ENCODE measurements at regions not wholly inside any gene's neighbourhood (a gene's known extent, or its start where the extent isn't known, plus 50 kb on each side); places are given as distances from the start of the nearest gene placed in this dataset.

DNA sequence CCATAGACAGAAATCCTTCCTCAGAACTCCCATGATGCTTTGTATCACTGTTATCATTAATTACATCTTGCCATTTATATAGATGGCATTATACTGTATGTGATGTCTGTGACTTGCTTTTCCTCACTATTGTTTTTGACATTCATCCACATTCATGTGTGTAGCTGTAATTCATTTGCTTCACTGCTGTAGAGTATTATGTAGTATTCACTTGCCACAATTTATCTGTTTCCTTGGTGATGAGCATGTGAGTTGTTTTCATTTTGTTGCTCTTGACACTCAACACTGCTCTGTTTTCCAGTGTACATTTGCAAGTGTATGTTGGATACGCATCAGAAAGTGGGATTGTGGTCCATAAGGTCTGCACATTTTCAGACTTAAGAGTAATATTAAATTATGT, 328.6 kb upstream of the C11orf87 start:
- Mint-ChIP-seq H3K4me1 (no peaks in the 10 kb centered on the region), H3K4me3 (no peak overlapping the region), H3K9me3 (ENCODE audit: low read depth) (no peaks in the 10 kb centered on the region), H3K27ac (no peak overlapping the region), H3K27me3 (no peaks in the 10 kb centered on the region), H3K36me3 (no peaks in the 10 kb centered on the region)
- DNase-seq, result no peak
- ATAC-seq, result no peak
- CTCF ChIA-PET, result no interaction called here

- Mint-ChIP-seq H3K27ac (no peak overlapping the region), H3K9me3 (ENCODE audit: low read depth) (no peaks in the 10 kb centered on the region), H3K4me3 (no peak overlapping the region), H3K36me3 (no peaks in the 10 kb centered on the region), H3K27me3 (no peaks in the 10 kb centered on the region), H3K4me1 (no peaks in the 10 kb centered on the region)
- CTCF ChIA-PET, result no interaction called here
- ATAC-seq (no peak), DNase-seq (no peak)
These were observed 325.7 kb upstream of the C11orf87 start for GRCh38 chr11:109096266-109096665.

DNA sequence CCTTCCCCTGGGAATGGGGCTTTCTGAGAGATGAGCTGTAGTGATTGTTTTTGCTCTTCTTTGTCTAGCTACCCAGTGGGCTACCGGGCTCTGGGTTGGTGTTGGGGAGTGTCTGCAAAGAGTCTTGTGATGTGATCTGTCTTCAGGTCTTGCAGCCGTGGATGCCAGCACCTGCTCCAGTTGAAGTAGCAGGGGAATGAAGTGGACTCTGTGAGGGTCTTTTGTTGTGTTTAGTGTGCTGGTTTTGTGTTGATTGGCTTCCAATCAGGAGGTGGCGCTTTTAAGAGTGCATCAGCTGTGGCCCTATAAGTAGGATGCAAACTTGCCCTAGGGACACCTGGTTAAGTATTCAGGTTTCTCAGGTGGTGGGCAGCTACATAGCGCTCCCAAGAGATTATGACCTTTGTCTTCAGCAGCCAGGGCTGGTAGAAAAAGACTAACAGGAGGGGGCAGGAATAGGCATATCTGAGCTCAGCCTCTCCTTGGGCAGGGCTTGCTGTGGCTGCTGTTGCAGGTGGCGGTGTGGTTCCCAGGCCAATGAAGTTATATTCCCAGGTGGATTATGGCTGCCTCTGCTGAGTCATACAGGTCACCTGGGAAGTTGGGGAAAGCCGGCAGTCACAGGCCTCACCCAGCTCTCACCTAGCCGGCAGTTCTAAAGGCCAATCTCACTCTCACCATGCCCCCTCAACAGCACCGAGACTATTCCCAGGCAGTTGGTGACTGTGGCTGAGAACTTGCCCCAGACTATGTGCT, 315.7 kb upstream of the C11orf87 start:
- Mint-ChIP-seq H3K27ac (no peak overlapping the region), H3K36me3 (no peaks in the 10 kb centered on the region), H3K4me3 (no peak overlapping the region), H3K9me3 (ENCODE audit: low read depth) (no peaks in the 10 kb centered on the region), H3K27me3 (peaks cover 7% of the 10 kb centered on the region), H3K4me1 (no peaks in the 10 kb centered on the region)
- ATAC-seq (no peak), DNase-seq (no peak)
- CTCF ChIA-PET, result no interaction called here

- no peak overlapping the region for H3K4me3 Mint-ChIP-seq
- CTCF ChIA-PET, result no interaction called here
- no peak for ATAC-seq
These were observed 312.8 kb upstream of the C11orf87 start for GRCh38 chr11:109109150-109109549.

GRCh38 chr11:109109571-109110315, 312.2 kb upstream of the C11orf87 start:
- CTCF ChIA-PET, result no interaction called here
- H3K27me3 Mint-ChIP-seq, result peaks cover 8% of the 10 kb centered on the region

More at GRCh38 chr11:109109150-109109549, 312.8 kb upstream of the C11orf87 start:
- no peak for DNase-seq
- no peak overlapping the region for H3K27ac Mint-ChIP-seq
- H3K27me3 Mint-ChIP-seq, result peaks cover 8% of the 10 kb centered on the region
- H3K36me3 Mint-ChIP-seq, result no peaks in the 10 kb centered on the region
- H3K9me3 Mint-ChIP-seq (ENCODE audit: low read depth), result no peaks in the 10 kb centered on the region
- H3K4me1 Mint-ChIP-seq, result no peaks in the 10 kb centered on the region

GRCh38 chr11:109112261-109112660, 309.7 kb upstream of the C11orf87 start:
- Mint-ChIP-seq H3K4me3 (no peak overlapping the region), H3K27me3 (peaks cover 8% of the 10 kb centered on the region), H3K27ac (no peak overlapping the region), H3K9me3 (ENCODE audit: low read depth) (no peaks in the 10 kb centered on the region), H3K4me1 (no peaks in the 10 kb centered on the region), H3K36me3 (no peaks in the 10 kb centered on the region)
- ATAC-seq (no peak), DNase-seq (no peak)
- CTCF ChIA-PET, result no interaction called here

More at GRCh38 chr11:109109571-109110315, 312.2 kb upstream of the C11orf87 start:
- no peak overlapping the region for H3K4me3 Mint-ChIP-seq
- no peaks in the 10 kb centered on the region for H3K4me1 Mint-ChIP-seq
- ATAC-seq (no peak), DNase-seq (no peak)
- H3K9me3 Mint-ChIP-seq (ENCODE audit: low read depth), result no peaks in the 10 kb centered on the region
- H3K27ac Mint-ChIP-seq, result no peak overlapping the region
- H3K36me3 Mint-ChIP-seq, result no peaks in the 10 kb centered on the region

DNA sequence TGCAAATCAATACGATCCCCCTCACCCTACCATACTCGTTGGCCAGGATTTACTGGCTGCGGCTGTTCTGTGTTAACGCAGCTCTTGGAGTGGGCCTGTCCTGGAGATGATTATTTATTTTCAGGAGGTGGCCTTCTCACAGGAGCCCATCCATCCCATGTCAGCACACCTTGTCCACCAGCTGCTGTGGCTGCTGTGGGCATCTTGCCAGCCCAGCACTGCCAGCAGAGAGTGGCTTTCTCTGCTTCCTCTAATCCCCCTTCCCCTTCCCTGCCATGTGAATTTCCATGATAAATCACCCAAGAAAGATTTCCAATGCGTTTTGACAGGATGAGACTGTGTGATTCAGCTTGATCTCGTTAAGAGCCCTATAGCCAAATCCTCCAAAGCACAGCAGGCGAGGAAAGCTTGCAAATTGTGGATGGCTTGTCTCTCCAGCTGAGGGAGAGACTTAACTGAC, 309.1 kb upstream of the C11orf87 start:
- Mint-ChIP-seq H3K4me3 (no peak overlapping the region), H3K27me3 (peaks cover 8% of the 10 kb centered on the region), H3K27ac (no peak overlapping the region), H3K9me3 (ENCODE audit: low read depth) (no peaks in the 10 kb centered on the region), H3K36me3 (no peaks in the 10 kb centered on the region), H3K4me1 (no peaks in the 10 kb centered on the region)
- ATAC-seq, result no peak
- CTCF ChIA-PET, result no interaction called here
- no peak for DNase-seq

DNA sequence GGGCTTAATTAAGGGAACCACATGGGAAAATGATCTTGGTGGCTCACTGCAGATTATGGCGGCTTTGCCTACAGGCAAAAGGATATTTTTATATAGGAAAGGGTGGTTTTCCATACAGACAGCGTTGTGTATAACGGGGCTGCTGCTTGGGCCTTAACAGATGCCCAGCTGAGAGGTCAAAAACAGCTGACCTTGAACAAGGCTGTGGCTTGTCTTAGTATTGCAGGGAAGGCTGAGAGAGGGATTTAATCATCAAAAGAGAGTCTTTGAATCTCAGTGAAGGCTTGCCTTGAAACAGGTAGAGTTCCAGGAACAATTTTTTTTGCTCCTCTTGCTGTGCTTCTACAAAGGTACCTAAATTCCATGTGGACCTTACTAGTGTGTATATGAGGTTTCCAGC, 301.6 kb upstream of the C11orf87 start:
- no peak for DNase-seq
- H3K4me3 Mint-ChIP-seq, result no peak overlapping the region
- no peaks in the 10 kb centered on the region for H3K36me3 Mint-ChIP-seq
- no peaks in the 10 kb centered on the region for H3K9me3 Mint-ChIP-seq (ENCODE audit: low read depth)
- CTCF ChIA-PET, result no interaction called here
- no peaks in the 10 kb centered on the region for H3K27me3 Mint-ChIP-seq
- no peaks in the 10 kb centered on the region for H3K4me1 Mint-ChIP-seq
- ATAC-seq, result no peak
- H3K27ac Mint-ChIP-seq, result no peak overlapping the region

- no peaks in the 10 kb centered on the region for H3K4me1 Mint-ChIP-seq
- no peak overlapping the region for H3K4me3 Mint-ChIP-seq
- CTCF ChIA-PET, result no interaction called here
- ATAC-seq (no peak), DNase-seq (no peak)
- H3K36me3 Mint-ChIP-seq, result no peaks in the 10 kb centered on the region
- no peaks in the 10 kb centered on the region for H3K27me3 Mint-ChIP-seq
- H3K27ac Mint-ChIP-seq, result no peak overlapping the region
- H3K9me3 Mint-ChIP-seq (ENCODE audit: low read depth), result no peaks in the 10 kb centered on the region
These were observed 300.6 kb upstream of the C11orf87 start for GRCh38 chr11:109121173-109121932.

DNA sequence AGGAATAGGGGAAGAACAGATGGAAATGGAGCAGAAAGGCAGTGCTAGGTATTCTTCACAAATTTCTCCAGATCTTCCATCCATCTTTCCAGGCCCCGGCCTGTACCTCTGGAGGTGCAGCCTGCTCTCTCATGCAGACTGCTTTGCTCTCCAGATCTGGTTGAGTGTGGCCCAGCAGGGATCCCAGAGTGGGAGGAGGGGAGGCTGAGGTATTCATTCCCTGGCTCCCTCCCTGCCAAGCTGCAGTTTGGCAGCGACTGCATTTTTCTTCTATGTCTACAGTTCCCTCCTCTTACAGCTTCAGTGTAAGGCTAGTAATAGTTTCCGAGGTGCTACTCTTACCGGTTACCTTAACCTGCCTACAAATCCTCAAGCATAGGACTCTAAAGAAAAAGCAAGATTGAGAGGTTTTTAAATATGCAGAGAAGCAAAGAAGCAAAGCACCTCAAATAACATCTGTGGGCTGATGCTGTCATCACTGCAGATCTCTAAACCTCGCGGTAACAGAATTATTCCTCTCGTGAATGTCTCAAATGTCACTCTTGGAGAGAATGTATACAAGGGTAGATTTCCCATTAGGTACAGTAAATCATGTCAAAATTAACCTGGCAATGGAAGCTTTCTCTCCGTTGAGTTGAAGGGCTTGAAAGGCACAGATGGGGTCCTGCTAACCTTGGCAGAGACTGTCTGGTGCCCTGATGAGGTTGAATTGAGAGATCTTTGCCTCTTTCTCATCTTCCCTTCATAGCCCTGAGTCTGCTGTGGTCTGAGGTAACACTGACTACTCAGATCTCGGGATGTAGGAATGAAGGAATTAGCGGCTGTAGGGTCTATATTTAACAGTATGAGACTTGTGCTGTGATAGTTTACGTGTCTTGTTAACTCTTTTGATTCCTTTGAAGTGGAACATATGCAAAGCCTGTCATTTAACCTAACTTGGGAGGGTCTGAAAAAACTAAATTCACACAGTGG, 297.9 kb upstream of the C11orf87 start:
- Mint-ChIP-seq H3K27ac (no peak overlapping the region), H3K4me3 (no peak overlapping the region)
- no peak for ATAC-seq

DNA sequence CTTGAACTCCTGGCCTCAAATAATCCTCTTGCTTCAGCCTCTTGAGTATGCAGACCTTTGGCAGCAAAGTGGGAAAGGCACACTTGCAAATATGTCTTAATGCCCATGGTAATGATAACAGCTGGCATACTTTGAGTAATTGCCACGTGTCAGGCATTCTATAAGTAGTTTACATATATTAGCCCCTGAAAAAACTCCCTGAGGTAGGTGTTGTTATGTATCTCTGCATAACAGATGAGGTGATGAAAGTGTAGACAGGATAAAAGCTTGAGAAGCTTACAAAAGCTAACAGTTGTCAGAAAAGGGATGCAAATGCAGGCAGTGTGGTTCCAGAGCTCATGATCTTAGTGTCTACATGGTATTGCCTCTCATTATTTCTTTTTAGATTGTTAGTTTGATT, 291.1 kb upstream of the C11orf87 start:
- H3K4me3 Mint-ChIP-seq, result no peak overlapping the region
- H3K36me3 Mint-ChIP-seq, result no peaks in the 10 kb centered on the region
- H3K4me1 Mint-ChIP-seq, result peaks cover 6% of the 10 kb centered on the region
- CTCF ChIA-PET, result no interaction called here
- ATAC-seq (no peak), DNase-seq (no peak)
- H3K27ac Mint-ChIP-seq, result no peak overlapping the region
- H3K27me3 Mint-ChIP-seq, result no peaks in the 10 kb centered on the region
- H3K9me3 Mint-ChIP-seq (ENCODE audit: low read depth), result no peaks in the 10 kb centered on the region

More for the DNA sequence above, 297.9 kb upstream of the C11orf87 start:
- Mint-ChIP-seq H3K4me1 (no peaks in the 10 kb centered on the region), H3K36me3 (no peaks in the 10 kb centered on the region), H3K9me3 (ENCODE audit: low read depth) (no peaks in the 10 kb centered on the region), H3K27me3 (no peaks in the 10 kb centered on the region)
- CTCF ChIA-PET, result no interaction called here
- no peak for DNase-seq

- CTCF ChIA-PET, result no interaction called here
- Mint-ChIP-seq H3K9me3 (ENCODE audit: low read depth) (no peaks in the 10 kb centered on the region), H3K4me1 (peaks cover 6% of the 10 kb centered on the region), H3K27me3 (no peaks in the 10 kb centered on the region), H3K4me3 (no peak overlapping the region), H3K36me3 (no peaks in the 10 kb centered on the region), H3K27ac (no peak overlapping the region)
- DNase-seq (no peak), ATAC-seq (no peak)
These were observed 289.5 kb upstream of the C11orf87 start for GRCh38 chr11:109132539-109132938.

- no peak for DNase-seq
- Mint-ChIP-seq H3K4me1 (peaks cover 6% of the 10 kb centered on the region), H3K9me3 (ENCODE audit: low read depth) (no peaks in the 10 kb centered on the region), H3K36me3 (no peaks in the 10 kb centered on the region), H3K27ac (peak overlapping the region; percentile 21), H3K4me3 (no peak overlapping the region), H3K27me3 (no peaks in the 10 kb centered on the region)
- CTCF ChIA-PET, result no interaction called here
- no peak for ATAC-seq
These were observed 288.8 kb upstream of the C11orf87 start for GRCh38 chr11:109133159-109133558.
